Trophoblast cell (in vitro differentiated cells and primary cell): ENCODE measurements at regions not wholly inside any gene's neighbourhood (a gene's known extent, or its start where the extent isn't known, plus 50 kb on each side); places are given as distances from the start of the nearest gene placed in this dataset.
"Not testable (repeated sequence)": the region's sequence is repeated elsewhere in the genome, so short reads cannot be mapped to it uniquely, and the experiment has no call there.

Experiments used
- DNase-seq, 2 donors: peaks; one replicate each; pipeline ENCODE4 v3.0.0-alpha.2; 2016
- H2AFZ ChIP-seq: 2 replicates; pipeline ENCODE4 v1.6.1; 2013; ENCODE audit warnings: low read length, moderate library complexity, mild to moderate bottlenecking; ENCODE audit not compliant: insufficient read depth, poor library complexity
- H2AK5ac ChIP-seq: 2 replicates; pipeline ENCODE4 v1.6.1; 2013; ENCODE audit warnings: mild to moderate bottlenecking, low read length
- H2BK120ac ChIP-seq: 2 replicates; pipeline ENCODE4 v1.6.1; 2013; ENCODE audit warnings: low read length, mild to moderate bottlenecking, moderate library complexity; ENCODE audit not compliant: insufficient read depth, poor library complexity
- H2BK12ac ChIP-seq: 2 replicates; pipeline ENCODE4 v1.6.1; 2013; ENCODE audit warnings: mild to moderate bottlenecking, low read length, moderate library complexity
- H2BK5ac ChIP-seq: 2 replicates; pipeline ENCODE4 v1.6.1; 2013; ENCODE audit warnings: low read length, low read depth, moderate library complexity, mild to moderate bottlenecking; ENCODE audit not compliant: poor library complexity
- H3K14ac ChIP-seq: 2 replicates; pipeline ENCODE4 v1.6.1; 2013; ENCODE audit warnings: mild to moderate bottlenecking, low read length
- H3K18ac ChIP-seq: 2 replicates; pipeline ENCODE4 v1.6.1; 2013; ENCODE audit warnings: mild to moderate bottlenecking, low read length
- H3K23ac ChIP-seq: 2 replicates; pipeline ENCODE4 v1.6.1; 2013; ENCODE audit warnings: low read length
- H3K27ac ChIP-seq: 2 replicates; pipeline ENCODE4 v1.5.1; 2013; ENCODE audit warnings: low read depth, mild to moderate bottlenecking, inconsistent platforms, low read length, moderate library complexity
- H3K27me3 ChIP-seq: 2 replicates; pipeline ENCODE4 v1.6.1; 2013; ENCODE audit warnings: inconsistent platforms, mild to moderate bottlenecking, low read length, moderate library complexity; ENCODE audit not compliant: insufficient read depth
- H3K36me3 ChIP-seq, 2 experiments: 1 replicate in 1 of 2; 2 replicates in 1 of 2; pipeline ENCODE4 v1.6.1; 2013; ENCODE audit warnings: low read length in 2 of 2, mild to moderate bottlenecking in 2 of 2, moderate library complexity in 1 of 2; ENCODE audit not compliant: insufficient read depth in 2 of 2, control insufficient read depth in 1 of 2
- H3K4ac ChIP-seq: 2 replicates; pipeline ENCODE4 v1.6.1; 2013; ENCODE audit warnings: low read depth, mild to moderate bottlenecking, low read length, moderate library complexity
- H3K4me1 ChIP-seq, 2 experiments: 1 replicate in 1 of 2; 2 replicates in 1 of 2; pipeline ENCODE4 v1.6.1; 2013; ENCODE audit warnings: low read length in 2 of 2, mild to moderate bottlenecking in 2 of 2, moderate library complexity in 1 of 2; ENCODE audit not compliant: insufficient read depth in 2 of 2, control insufficient read depth in 1 of 2
- H3K4me2 ChIP-seq: 2 replicates; pipeline ENCODE4 v1.6.1; 2013; ENCODE audit warnings: inconsistent platforms, mild to moderate bottlenecking, low read length, moderate library complexity
- H3K4me3 ChIP-seq: 2 replicates; pipeline ENCODE4 v1.5.1; 2013; ENCODE audit warnings: mild to moderate bottlenecking, low read depth, low read length, inconsistent platforms
- H3K79me1 ChIP-seq: one replicate; pipeline ENCODE4 v1.6.1; 2013; ENCODE audit warnings: low read length
- H3K79me2 ChIP-seq: 2 replicates; pipeline ENCODE4 v1.6.1; 2013; ENCODE audit warnings: low read length, mild to moderate bottlenecking; ENCODE audit not compliant: control insufficient read depth, insufficient read depth, poor library complexity
- H3K9ac ChIP-seq: 2 replicates; pipeline ENCODE4 v1.6.1; 2013; ENCODE audit warnings: mild to moderate bottlenecking, low read length
- H3K9me3 ChIP-seq: 2 replicates; pipeline ENCODE4 v1.6.1; 2013; ENCODE audit warnings: low read depth, mild to moderate bottlenecking, control low read depth, inconsistent platforms, low read length; ENCODE audit not compliant: insufficient read depth
- H4K12ac ChIP-seq: 2 replicates; pipeline ENCODE4 v1.6.1; 2013; ENCODE audit warnings: low read depth, mild to moderate bottlenecking, low read length, moderate library complexity
- H4K8ac ChIP-seq: 2 replicates; pipeline ENCODE4 v1.6.1; 2013; ENCODE audit warnings: low read depth, mild to moderate bottlenecking, low read length, moderate library complexity
- H4K91ac ChIP-seq: one replicate; pipeline ENCODE4 v1.6.1; 2013; ENCODE audit warnings: low read depth, mild to moderate bottlenecking, low read length, moderate library complexity
- WGBS: extraction: QIAGEN DNeasy Blood & Tissue Kit; methylation state at CpG from one replicate; pipeline ENCODE4 v1.1.7; 2013; ENCODE audit warnings: missing lambda C conversion rate; ENCODE audit not compliant: insufficient read length, insufficient coverage; ENCODE audit errors: extremely low coverage; 5-methylcytosine and 5-hydroxymethylcytosine counted together

- Histone ChIP-seq H2AFZ (no peak overlapping the region), H2BK120ac (no peak overlapping the region), H3K79me2 (no peaks in the 10 kb centered on the region), H3K4me2 (no peak overlapping the region), H3K23ac (no peak overlapping the region), H2AK5ac (no peak overlapping the region), H3K36me3 (no peaks in the 10 kb centered on the region), H3K9me3 (peaks cover 10% of the 10 kb centered on the region), H3K27ac (no peak overlapping the region), H3K4ac (no peak overlapping the region), H3K79me1 (no peaks in the 10 kb centered on the region), H4K91ac (no peak overlapping the region), H3K18ac (no peak overlapping the region), H3K14ac (no peak overlapping the region), H2BK12ac (no peak overlapping the region), H4K8ac (no peak overlapping the region), H3K9ac (no peak overlapping the region), H4K12ac (no peak overlapping the region), H3K4me3 (no peak overlapping the region), H2BK5ac (no peak overlapping the region), H3K27me3 (peaks cover 48% of the 10 kb centered on the region), H3K4me1 (peaks cover 3 to 5% of the 10 kb centered on the region in 2 experiments)
- WGBS = no CpG with 5 or more reads among the region's 19 CpGs
- no peak for DNase-seq
Measured at GRCh38 chr7:155383756-155384491, 74.0 kb upstream of the EN2 start.

- Histone ChIP-seq H3K27ac (no peak overlapping the region), H3K9ac (no peak overlapping the region), H3K4me3 (no peak overlapping the region), H3K27me3 (peaks cover 41% of the 10 kb centered on the region), H4K91ac (no peak overlapping the region), H3K79me1 (no peaks in the 10 kb centered on the region), H4K8ac (no peak overlapping the region), H2BK12ac (no peak overlapping the region), H3K14ac (no peak overlapping the region), H3K18ac (no peak overlapping the region), H4K12ac (no peak overlapping the region), H3K4ac (no peak overlapping the region), H3K9me3 (peaks cover 10% of the 10 kb centered on the region), H2BK120ac (no peak overlapping the region), H3K4me1 (peaks cover 3 to 5% of the 10 kb centered on the region in 2 experiments), H3K4me2 (no peak overlapping the region), H3K23ac (no peak overlapping the region), H2AK5ac (no peak overlapping the region), H3K36me3 (no peaks in the 10 kb centered on the region), H2AFZ (no peak overlapping the region), H2BK5ac (no peak overlapping the region), H3K79me2 (no peaks in the 10 kb centered on the region)
- no CpG with 5 or more reads among the region's 8 CpGs for WGBS
- no peak for DNase-seq
Measured at GRCh38 chr7:155384751-155385150, 73.2 kb upstream of the EN2 start.

GRCh38 chr7:155385182-155385581 is 72.7 kb upstream of the EN2 start:
- DNase-seq, H4K8ac ChIP-seq, H4K12ac ChIP-seq, H3K36me3 ChIP-seq, H3K18ac ChIP-seq, H3K4ac ChIP-seq, H2BK120ac ChIP-seq, H2AK5ac ChIP-seq, H3K4me2 ChIP-seq, H4K91ac ChIP-seq, H2BK5ac ChIP-seq, H3K4me3 ChIP-seq, H3K79me2 ChIP-seq, H3K14ac ChIP-seq, H3K79me1 ChIP-seq, H3K4me1 ChIP-seq, H2AFZ ChIP-seq, H3K27ac ChIP-seq, H2BK12ac ChIP-seq, H3K9ac ChIP-seq, H3K23ac ChIP-seq: not testable (repeated sequence)
- H3K9me3 ChIP-seq = peaks cover 10% of the 10 kb centered on the region
- no CpG with 5 or more reads among the region's 26 CpGs for WGBS
- peaks cover 40% of the 10 kb centered on the region for H3K27me3 ChIP-seq

- Histone ChIP-seq H3K4me1 (peaks cover 3 to 5% of the 10 kb centered on the region in 2 experiments), H2AFZ (no peak overlapping the region), H3K9me3 (peaks cover 10% of the 10 kb centered on the region), H3K4me3 (no peak overlapping the region), H3K27me3 (peaks cover 28% of the 10 kb centered on the region), H2AK5ac (no peak overlapping the region), H3K9ac (no peak overlapping the region), H3K27ac (no peak overlapping the region), H2BK12ac (no peak overlapping the region), H3K23ac (no peak overlapping the region), H3K4me2 (no peak overlapping the region), H3K36me3 (no peaks in the 10 kb centered on the region), H4K12ac (no peak overlapping the region), H4K91ac (no peak overlapping the region), H2BK120ac (no peak overlapping the region), H2BK5ac (no peak overlapping the region), H4K8ac (no peak overlapping the region), H3K4ac (no peak overlapping the region), H3K79me1 (no peaks in the 10 kb centered on the region), H3K79me2 (no peaks in the 10 kb centered on the region), H3K14ac (no peak overlapping the region), H3K18ac (no peak overlapping the region)
- no peak for DNase-seq
- no CpG with 5 or more reads among the region's 10 CpGs for WGBS
Measured at GRCh38 chr7:155386608-155387007, 71.3 kb upstream of the EN2 start.
